ENCODE measurements at regions not wholly inside any gene's neighbourhood (a gene's known extent, or its start where the extent isn't known, plus 50 kb on each side); places are given as distances from the start of the nearest gene placed in this dataset.
"Not testable (repeated sequence)": the region's sequence is repeated elsewhere in the genome, so short reads cannot be mapped to it uniquely, and the experiment has no call there.

- no peak for DNase-seq (ENCODE audit: low spot score)
Observed at GRCh38 chr9:115305543-115305942, 187.6 kb upstream of the TNC start.

DNA sequence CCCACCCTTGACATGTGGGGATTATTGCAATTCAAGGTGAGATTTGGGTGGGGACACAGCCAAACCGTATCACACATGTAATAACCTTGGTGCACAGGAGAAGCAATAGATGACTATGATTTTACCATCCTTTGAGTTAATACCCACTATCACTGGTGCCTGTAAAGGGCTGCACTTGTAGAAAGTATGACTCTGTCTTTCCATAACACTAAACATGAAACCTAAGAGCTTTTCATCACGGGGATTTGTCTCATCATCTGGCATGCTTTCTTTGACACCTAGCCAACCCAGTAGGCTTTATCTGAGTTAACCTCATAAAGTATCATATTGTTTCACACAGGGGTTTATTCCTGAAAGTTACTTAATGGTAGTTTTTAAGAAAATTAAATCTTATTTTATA is 188.9 kb upstream of the TNC start:
- DNase-seq (ENCODE audit: low spot score): no peak

DNA sequence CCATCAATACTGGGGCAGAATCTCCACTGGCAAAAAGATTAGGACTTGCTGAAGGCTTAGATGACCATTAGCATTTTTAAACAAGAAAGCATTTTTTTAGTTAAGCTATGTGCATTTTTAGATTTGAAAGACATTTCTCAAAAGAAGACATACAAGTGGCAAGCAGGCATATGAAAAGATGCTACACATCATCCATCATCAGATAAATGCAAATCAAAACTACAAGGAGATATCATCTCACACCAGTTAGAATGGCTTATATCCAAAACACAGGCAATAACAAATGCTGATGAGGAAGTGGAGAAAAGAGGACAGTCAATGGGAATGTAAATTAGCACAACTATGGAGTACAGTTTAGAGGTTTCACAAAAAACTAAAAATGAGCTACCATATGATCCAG is 195.6 kb upstream of the TNC start:
- no peak for DNase-seq (ENCODE audit: low spot score)

GRCh38 chr9:115326461-115326860 is 208.5 kb upstream of the TNC start:
- DNase-seq (ENCODE audit: low spot score): no peak

DNA sequence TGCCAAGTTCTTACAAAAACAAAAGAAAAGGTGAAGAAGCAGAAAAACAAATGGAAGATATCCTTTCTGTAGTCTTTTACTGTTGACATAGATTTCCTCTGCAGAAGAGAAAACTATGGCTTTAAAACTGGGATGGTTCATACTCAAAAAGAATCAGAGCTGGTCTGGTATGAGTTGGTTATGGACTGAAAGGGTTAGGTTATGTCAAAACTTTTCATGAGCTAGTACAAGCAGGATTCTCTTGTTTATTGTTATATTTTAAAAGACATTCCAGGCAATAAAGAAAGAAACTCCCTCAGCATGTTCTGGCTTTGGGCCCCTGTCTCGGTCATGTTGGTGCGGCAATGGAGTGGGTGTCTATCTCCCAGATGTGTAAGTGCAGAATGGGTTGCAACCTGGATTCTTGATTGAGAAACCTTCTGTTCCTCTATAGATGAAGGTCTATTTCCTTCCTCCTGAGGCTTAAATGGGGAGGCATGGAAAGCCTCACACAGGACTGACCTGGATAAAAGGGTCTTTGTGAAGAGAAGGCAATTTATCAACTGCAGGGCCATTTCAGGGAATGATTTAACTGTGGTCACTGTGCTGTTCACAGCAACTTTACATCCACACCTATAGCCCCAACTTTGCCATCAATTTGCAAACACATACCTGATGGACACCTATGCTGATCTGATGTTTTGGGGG is 209.6 kb upstream of the TNC start:
- DNase-seq (ENCODE audit: low spot score): no peak

DNA sequence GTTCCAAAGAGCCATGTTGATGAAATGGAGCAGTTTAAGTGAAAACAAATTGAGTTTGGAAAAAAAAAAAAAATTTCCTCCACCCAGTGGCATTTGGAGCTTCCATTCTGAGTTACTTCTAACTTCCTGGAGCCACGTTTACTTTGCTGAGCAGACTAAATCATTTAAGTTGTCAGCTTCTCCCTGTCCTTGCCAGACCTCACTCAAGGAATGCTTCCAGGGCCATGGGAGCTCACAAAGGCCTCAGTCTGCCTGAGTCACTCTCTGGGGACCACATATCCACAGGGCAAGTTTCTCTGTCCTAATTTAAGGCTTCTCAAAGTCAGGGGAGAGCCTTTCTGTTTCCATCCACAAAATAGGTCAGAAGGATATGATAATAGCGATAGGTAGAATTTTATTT is 210.3 kb upstream of the TNC start:
- no peak for DNase-seq (ENCODE audit: low spot score)

DNA sequence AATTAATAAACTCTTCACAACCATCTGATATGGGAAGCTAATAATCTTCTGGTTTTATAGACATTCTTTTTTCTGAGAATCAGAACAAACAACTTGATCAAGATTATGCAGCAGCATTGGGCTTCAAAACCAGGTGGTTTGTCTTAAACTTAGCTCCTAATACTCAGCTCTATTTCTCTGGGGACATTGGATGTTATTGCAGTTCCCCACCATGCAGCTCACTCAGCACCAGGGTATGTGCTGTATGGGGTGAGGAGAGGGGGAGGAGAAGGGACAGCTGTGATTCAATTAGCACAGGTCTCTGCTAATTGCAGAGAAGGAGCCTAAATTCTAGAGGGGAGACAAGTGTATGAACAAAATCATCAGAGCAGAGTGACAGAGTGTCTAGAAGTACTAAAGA is 210.7 kb upstream of the TNC start:
- DNase-seq (ENCODE audit: low spot score): no peak

- DNase-seq (ENCODE audit: low spot score): no peak
Observed at GRCh38 chr9:115333277-115334070, 215.5 kb upstream of the TNC start.

GRCh38 chr9:115335439-115335838 is 217.5 kb upstream of the TNC start:
- no peak for DNase-seq (ENCODE audit: low spot score)

- no peak for DNase-seq (ENCODE audit: low spot score)
Observed at GRCh38 chr9:115340314-115340713, 222.4 kb upstream of the TNC start.

- no peak for DNase-seq (ENCODE audit: low spot score)
Observed at GRCh38 chr9:115341426-115341825, 223.5 kb upstream of the TNC start.

GRCh38 chr9:115347776-115348175 is 229.8 kb upstream of the TNC start:
- not testable (repeated sequence) for DNase-seq (ENCODE audit: low spot score)

- not testable (repeated sequence) for DNase-seq (ENCODE audit: low spot score)
Observed at GRCh38 chr9:115348936-115349335, 231.0 kb upstream of the TNC start.

- DNase-seq (ENCODE audit: low spot score): no peak
Observed at GRCh38 chr9:115349542-115349941, 231.6 kb upstream of the TNC start.

- DNase-seq (ENCODE audit: low spot score): no peak
Observed at GRCh38 chr9:115350548-115350947, 232.6 kb upstream of the TNC start.

DNA sequence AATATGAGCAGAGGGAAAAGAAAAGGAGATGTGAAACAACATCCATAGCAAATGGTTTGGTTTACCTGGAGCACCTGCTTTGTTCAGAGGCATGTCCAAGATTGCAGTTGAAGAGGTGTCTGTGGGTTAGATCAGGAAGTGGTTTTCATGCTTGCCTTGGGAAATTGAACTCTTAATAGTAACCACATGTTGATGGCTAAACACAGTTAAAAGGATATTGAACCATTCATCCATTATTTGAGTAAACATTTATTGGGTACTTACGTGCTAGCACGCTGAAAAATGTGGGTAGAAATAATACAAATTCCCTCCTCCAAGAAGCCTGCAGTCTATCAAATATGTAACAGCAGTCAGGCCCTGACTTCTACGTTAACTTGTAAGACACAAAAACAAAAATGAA is 235.7 kb upstream of the TNC start:
- no peak for DNase-seq (ENCODE audit: low spot score)

GRCh38 chr9:115357821-115358220 is 239.9 kb upstream of the TNC start:
- DNase-seq (ENCODE audit: low spot score): no peak

- DNase-seq (ENCODE audit: low spot score): no peak
Observed at GRCh38 chr9:115359017-115359780, 241.2 kb upstream of the TNC start.

DNA sequence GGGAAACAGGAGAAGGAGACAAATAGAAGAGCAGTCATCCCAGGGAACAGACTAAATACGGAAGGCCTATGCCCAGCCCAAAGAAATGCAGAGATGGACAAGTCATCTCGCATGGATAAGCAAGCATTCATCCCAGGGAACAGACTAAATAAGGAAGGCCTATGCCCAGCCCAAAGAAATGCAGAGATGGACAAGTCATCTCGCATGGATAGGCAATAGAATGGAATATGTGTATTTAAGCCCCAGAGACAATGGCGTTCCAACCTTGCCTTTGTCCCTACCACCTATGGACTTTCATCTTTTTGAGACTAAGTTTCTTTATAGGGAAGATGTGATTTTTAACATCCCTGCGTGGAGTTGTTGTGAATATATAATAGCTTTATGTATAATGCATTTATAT is 242.2 kb upstream of the TNC start:
- DNase-seq (ENCODE audit: low spot score): no peak

DNA sequence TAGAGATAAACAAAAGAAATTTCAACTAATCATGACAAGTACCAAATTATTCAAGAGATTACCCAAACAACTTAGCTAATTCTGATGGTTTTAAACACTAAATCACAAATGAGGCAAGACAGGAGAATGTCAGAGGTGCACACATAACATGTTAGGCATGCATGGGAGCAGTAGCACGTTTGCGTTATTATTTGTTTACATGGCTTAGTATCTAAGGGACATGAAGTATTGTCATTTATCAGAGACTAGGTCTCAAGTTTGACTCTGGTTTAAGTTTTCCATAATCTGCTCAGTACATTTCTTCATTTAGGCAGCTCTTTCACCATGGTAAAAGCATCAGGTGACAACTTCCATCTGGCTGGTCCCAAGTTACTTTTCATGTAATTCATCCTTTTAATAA is 244.1 kb upstream of the TNC start:
- DNase-seq (ENCODE audit: low spot score): no peak

DNA sequence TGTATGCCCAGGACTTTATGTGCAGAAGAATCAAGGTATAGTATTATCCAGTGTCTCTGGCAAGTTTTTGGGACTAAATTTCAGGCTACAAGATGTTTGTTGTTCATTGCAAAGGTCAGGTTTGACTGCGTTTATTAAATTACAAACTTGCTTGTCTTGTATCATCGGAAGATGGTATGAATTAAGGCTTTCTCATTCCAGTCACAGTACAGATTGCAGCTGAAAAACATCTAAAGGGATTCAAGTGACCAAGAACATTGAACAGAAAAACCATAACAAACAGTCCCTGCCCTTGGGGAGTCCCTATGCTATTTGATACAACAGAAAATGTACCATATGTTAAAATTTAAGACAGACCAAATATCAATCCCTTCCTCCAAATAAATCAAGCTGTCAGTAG is 244.7 kb upstream of the TNC start:
- DNase-seq (ENCODE audit: low spot score): no peak

DNA sequence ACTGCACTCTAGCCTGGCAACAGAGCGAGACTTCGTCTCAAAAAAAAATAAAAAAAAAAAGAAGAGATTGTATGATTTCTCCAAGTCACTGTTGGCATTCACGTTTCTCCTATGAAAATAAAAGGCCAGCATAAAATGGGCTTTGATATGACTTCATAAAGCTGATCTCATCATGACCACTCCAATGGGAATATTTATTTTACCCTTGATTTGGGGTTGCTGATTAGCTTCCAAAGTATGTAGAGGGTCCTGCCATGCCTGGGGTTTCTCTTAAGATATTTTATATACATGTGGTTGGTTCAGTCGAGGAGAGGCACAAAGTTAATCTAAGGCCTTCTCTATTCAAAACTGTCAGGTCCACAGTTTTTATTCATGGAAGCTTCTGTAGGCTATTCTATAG is 247.0 kb upstream of the TNC start:
- DNase-seq (ENCODE audit: low spot score): no peak

DNA sequence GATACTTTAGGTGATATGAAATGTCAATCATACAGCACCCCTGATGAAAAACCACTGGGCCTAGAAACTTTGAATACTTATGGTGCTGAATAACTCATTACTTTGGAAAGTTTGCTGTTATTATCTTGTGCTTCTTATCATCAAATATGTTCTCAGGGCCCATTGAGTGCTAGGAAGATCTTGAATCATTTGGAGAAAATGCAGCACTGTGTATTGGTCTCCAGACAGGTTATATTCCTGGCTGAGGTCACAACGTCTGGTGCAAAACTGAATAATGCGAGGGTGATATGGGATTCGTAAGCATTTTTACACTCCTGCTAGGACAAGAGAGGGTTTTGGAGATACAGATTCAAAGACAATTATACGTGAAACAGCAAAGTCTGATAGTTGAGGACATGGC is 249.4 kb upstream of the TNC start:
- DNase-seq (ENCODE audit: low spot score): no peak

Data from CD4-positive, alpha-beta T cell treated with Interleukin-2 at 100 ng/mL for 4 hours (primary cell).